Activated T-helper 17 cell treated with anti-CD3 and anti-CD28 coated beads, Interleukin-2, amount 50 U/mL, for 72 hours (primary cell): ENCODE measurements at regions not wholly inside any gene's neighbourhood (a gene's known extent, or its start where the extent isn't known, plus 50 kb on each side); places are given as distances from the start of the nearest gene placed in this dataset.
A peak's percentile ranks its signal among the peaks of the same experiment; 100 is the strongest.
"Not testable (repeated sequence)": the region's sequence is repeated elsewhere in the genome, so short reads cannot be mapped to it uniquely, and the experiment has no call there.

Experiments
- ATAC-seq: fragments of 150-1000 bp; cut with Tn5 transposase; replicated peaks from 2 replicates; pipeline ENCODE4 v1.10.0; 2021; ENCODE audit warnings: mild to moderate bottlenecking, moderate library complexity
- H3K27ac Mint-ChIP-seq: one replicate; pipeline ENCODE4 v1.8.0; 2022; ENCODE audit warnings: mixed read lengths
- H3K27me3 Mint-ChIP-seq: one replicate; pipeline ENCODE4 v1.8.0; 2022; ENCODE audit warnings: mixed read lengths
- H3K36me3 Mint-ChIP-seq: one replicate; pipeline ENCODE4 v1.8.0; 2022; ENCODE audit warnings: low read depth, mild to moderate bottlenecking, mixed read lengths
- H3K4me1 Mint-ChIP-seq: one replicate; pipeline ENCODE4 v1.8.0; 2022; ENCODE audit warnings: mixed read lengths
- H3K4me3 Mint-ChIP-seq: one replicate; pipeline ENCODE4 v1.8.0; 2022; ENCODE audit warnings: mild to moderate bottlenecking, mixed read lengths
- H3K9me3 Mint-ChIP-seq: one replicate; pipeline ENCODE4 v1.8.0; 2022; ENCODE audit warnings: mixed read lengths

DNA sequence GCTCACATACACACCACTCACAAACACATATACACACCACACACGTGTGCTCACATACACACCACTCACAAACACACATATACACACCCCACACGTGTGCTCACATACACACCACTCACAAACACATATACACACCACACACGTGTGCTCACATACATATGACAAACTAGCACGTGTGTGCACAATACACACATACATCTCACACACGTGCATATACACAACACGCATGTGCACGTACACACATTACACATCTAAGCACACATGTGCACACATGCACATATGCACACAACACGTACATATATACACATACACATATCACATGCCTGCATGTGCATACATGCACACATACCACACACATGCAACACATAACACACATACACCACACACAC, 78.3 kb upstream of the FOXK1 start:
- no peaks in the 10 kb centered on the region for H3K4me1 Mint-ChIP-seq
- no peak for ATAC-seq
- no peaks in the 10 kb centered on the region for H3K36me3 Mint-ChIP-seq
- no peaks in the 10 kb centered on the region for H3K9me3 Mint-ChIP-seq
- H3K4me3 Mint-ChIP-seq, result no peak overlapping the region
- no peaks in the 10 kb centered on the region for H3K27me3 Mint-ChIP-seq
- no peak overlapping the region for H3K27ac Mint-ChIP-seq

DNA sequence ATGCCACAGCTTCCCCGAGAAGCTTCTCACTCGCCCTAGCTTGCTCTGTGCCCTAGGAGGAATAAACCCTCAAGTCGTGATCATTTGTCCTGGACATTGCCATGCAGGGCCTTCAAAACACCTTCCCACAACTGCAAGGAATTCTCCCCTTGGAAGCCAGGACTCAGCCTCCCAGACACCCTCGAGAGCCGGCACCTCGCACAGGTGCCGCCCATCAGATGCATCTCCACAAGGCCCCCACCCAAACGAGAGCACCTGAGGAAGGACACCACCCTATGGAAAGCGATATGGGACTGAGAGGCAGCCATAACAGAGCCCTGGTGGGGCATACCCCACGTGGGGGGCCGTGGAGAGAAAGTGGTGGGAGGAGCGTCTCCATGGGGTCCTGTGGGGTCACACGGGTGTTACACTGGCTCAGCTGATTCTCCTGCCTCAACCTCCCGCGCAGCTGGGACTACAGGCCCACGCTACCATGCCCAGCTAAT, 77.6 kb upstream of the FOXK1 start:
- no peaks in the 10 kb centered on the region for H3K9me3 Mint-ChIP-seq
- H3K4me1 Mint-ChIP-seq, result no peaks in the 10 kb centered on the region
- no peak for ATAC-seq

DNA sequence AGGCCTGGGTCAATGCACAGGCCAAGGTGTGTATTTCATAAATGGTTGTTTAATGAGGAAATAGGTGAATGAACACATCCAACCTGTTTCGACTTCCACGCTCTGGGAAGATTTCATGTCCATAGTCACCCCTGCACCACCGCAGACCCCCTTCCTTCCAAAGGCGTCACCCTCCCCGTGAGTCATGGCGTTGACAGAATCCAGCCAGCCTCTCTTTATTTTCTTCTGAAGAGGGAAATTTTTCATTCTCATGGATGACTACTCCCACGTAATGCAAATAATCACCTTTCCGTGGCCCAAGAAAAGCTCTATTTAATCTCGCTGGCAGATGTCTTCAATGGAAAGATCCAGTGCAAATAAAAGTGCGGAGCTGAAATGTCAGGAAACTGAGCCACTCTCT, 75.3 kb upstream of the FOXK1 start:
- no peak overlapping the region for H3K27ac Mint-ChIP-seq
- H3K9me3 Mint-ChIP-seq, result no peaks in the 10 kb centered on the region
- no peaks in the 10 kb centered on the region for H3K4me1 Mint-ChIP-seq
- ATAC-seq, result no peak
- H3K27me3 Mint-ChIP-seq, result no peaks in the 10 kb centered on the region
- no peaks in the 10 kb centered on the region for H3K36me3 Mint-ChIP-seq
- H3K4me3 Mint-ChIP-seq, result no peak overlapping the region

More for the DNA sequence above, 77.6 kb upstream of the FOXK1 start:
- H3K4me3 Mint-ChIP-seq, result no peak overlapping the region
- H3K27ac Mint-ChIP-seq, result no peak overlapping the region
- no peaks in the 10 kb centered on the region for H3K27me3 Mint-ChIP-seq
- no peaks in the 10 kb centered on the region for H3K36me3 Mint-ChIP-seq

DNA sequence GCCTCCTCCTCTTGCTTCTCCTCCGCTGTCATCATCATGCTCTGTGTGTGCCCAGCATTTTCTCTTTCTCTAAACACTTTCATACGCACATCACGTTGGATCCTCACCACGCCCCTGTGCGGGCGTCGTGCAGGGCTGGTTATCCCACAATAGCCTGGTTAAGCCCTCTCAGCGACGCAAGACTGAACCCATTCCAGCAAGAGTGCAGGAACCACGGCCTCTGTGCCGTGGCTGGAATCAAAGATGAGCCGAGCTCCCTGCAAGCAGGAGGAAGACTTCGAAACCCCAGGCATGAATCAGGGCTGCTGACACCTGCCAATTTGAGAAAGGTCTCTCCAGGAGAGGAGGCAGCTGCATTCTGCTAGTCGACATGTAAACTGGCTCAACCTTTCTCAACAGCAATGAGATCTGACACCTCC, 74.8 kb upstream of the FOXK1 start:
- Mint-ChIP-seq H3K27me3 (no peaks in the 10 kb centered on the region), H3K36me3 (no peaks in the 10 kb centered on the region), H3K4me1 (no peaks in the 10 kb centered on the region), H3K27ac (no peak overlapping the region), H3K4me3 (no peak overlapping the region), H3K9me3 (no peaks in the 10 kb centered on the region)
- no peak for ATAC-seq

DNA sequence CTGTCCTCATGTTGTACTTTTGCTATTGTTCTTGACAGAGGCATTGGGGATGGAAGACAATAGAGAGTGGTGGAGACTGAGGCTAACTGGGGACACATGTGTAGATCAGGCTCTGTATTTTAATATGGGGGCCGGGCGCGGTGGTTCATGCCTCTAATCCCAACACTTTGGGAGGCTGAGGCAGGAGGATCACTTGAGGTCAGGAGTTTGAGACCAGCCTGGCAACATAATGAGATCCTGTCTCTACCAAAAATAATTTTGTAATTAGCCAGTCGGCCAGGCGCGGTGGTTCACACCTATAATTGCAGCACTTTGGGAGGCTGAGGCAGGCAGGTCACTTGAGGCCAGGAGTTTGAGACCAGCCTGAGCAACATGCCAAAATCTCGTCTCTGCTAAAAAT, 72.5 kb upstream of the FOXK1 start:
- H3K36me3 Mint-ChIP-seq, H3K27ac Mint-ChIP-seq, H3K4me3 Mint-ChIP-seq, ATAC-seq, H3K27me3 Mint-ChIP-seq, H3K4me1 Mint-ChIP-seq, H3K9me3 Mint-ChIP-seq: not testable (repeated sequence)

DNA sequence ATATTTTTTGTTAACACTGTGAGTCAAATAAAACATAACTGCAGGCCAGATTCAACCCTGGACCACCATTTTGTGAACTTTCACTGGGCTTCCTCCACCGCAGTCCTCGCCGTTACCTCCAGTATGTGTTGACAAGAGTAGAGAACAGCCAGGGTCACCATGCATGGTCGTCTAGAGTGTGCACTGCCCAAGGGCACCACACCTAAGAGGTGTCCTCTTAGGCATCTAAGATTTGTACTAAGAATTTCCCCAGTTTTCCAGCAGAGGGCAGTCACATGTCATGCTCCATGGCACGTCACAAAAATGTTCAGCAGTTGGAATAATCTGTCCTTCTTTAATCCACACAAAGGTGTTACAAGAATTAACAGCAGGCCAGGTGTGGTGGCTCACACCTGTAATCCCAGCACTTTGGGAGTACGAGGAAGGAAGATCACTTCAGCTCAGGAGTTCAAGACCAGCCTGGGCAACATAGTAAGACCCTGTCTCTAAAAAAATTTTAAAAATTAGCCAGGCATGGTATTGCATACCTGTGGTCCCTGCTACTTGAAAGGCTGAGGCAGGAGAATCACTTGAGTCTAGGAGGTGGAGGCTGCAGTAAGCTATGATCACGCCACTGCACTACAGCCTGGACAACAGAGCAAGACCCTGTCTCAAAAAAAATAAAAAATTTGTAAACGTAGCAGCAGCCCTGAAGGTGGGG, 71.2 kb upstream of the FOXK1 start:
- Mint-ChIP-seq H3K4me3 (no peak overlapping the region), H3K27ac (no peak overlapping the region), H3K9me3 (no peaks in the 10 kb centered on the region), H3K27me3 (no peaks in the 10 kb centered on the region), H3K36me3 (no peaks in the 10 kb centered on the region), H3K4me1 (no peaks in the 10 kb centered on the region)
- peak; percentile 78 for ATAC-seq

DNA sequence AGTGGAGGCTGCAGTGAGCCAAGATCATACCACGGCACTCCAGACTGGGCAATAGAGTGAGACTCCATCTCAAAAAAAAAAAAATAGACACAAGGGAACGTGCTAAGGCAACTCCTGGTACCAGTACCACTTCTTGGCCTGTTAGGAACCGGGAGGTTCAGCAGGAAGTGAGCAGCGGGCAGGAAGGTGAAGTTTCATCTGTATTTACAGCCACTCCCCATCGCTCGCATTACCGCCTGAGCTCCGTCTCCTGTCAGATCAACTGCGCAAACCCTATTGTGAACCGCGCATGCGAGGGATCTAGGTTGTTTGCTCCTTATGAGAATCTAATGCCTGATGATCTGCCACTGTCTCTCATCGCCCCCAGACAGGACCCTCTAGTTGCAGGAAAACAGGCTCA, 69.9 kb upstream of the FOXK1 start:
- H3K4me3 Mint-ChIP-seq, result no peak overlapping the region
- no peaks in the 10 kb centered on the region for H3K9me3 Mint-ChIP-seq
- H3K36me3 Mint-ChIP-seq, result no peaks in the 10 kb centered on the region
- ATAC-seq, result no peak
- no peaks in the 10 kb centered on the region for H3K27me3 Mint-ChIP-seq
- no peaks in the 10 kb centered on the region for H3K4me1 Mint-ChIP-seq
- H3K27ac Mint-ChIP-seq, result no peak overlapping the region

DNA sequence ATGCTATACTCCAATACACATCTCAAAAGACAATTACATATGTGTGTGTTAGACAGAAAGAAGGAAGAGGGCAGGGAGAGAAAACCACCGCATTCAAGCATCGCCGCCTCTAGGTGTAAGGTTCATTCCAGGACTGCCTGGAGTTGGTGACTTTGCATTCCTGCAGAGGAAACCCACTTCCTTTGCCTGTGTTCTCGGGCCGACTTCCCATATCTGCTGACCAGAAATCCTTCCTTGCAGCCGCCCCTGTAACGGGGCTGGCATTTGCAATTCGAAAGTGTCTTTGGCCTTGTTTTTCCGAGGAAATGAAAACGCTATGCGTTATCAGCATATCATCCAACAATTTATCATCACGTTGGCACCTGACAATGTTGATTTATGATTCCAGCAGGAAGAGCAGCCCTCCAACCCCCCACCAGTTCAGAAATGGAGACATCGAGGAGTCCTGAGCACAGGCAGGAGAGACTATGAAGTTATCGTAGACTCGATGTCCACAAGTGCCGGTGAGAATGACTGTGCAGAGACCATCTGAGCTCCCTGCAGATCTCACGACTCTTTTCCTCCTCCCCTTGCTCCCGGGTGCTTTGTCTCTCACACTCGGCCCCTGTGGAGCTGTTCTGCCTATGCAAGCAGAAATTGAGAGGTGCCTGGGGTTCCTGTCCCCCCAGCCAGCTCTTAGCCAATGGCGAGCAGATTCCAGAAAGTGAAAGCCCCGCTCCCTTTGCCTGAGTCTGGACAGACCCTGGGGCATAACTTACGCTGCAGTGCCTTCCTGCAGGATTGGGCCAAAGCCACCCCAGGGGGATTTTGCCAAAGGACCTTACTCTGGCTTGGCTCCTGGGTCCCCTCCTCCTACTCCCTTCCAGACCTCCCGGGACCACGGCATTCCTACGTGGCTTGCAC, 68.9 kb upstream of the FOXK1 start:
- H3K4me1 Mint-ChIP-seq, result no peaks in the 10 kb centered on the region
- H3K27me3 Mint-ChIP-seq, result no peaks in the 10 kb centered on the region
- H3K4me3 Mint-ChIP-seq, result peak overlapping the region; percentile 42
- no peak for ATAC-seq
- no peaks in the 10 kb centered on the region for H3K36me3 Mint-ChIP-seq
- no peak overlapping the region for H3K27ac Mint-ChIP-seq
- H3K9me3 Mint-ChIP-seq, result no peaks in the 10 kb centered on the region

DNA sequence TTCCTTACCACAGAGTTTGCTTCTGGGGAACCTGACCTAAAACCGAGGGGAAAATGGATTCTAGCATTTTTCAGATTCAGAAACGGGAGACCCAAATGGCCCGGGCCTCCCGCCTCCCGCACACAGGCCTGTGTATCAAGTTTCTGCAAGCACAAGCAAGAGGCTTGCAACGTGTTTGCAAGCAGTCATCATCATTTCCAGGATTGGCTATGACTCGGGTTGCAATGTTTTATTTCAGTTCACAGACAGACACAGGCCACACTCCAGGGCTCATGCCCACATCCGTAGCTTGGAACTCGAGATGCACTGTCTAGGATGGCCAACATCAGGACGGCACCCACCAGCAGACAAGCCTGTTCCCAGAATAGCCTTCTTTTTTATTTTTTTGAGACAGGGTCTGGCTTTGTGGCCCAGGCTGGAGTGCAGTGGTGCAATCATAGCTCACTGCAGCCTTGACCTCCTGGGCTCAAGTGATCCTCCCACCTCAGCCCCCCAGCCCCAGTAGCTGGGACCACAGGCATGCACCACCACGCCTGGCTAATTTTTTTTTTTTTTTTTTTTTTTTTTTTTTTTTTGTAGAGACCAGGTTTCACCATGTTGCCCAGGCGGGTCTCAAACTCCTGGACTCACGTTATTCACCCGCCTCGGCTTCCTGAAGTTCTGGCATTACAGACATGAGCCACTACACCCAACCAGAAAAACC, 68.1 kb upstream of the FOXK1 start:
- Mint-ChIP-seq H3K9me3 (no peaks in the 10 kb centered on the region), H3K4me1 (no peaks in the 10 kb centered on the region), H3K36me3 (no peaks in the 10 kb centered on the region), H3K27me3 (no peaks in the 10 kb centered on the region), H3K27ac (no peak overlapping the region), H3K4me3 (no peak overlapping the region)
- no peak for ATAC-seq

DNA sequence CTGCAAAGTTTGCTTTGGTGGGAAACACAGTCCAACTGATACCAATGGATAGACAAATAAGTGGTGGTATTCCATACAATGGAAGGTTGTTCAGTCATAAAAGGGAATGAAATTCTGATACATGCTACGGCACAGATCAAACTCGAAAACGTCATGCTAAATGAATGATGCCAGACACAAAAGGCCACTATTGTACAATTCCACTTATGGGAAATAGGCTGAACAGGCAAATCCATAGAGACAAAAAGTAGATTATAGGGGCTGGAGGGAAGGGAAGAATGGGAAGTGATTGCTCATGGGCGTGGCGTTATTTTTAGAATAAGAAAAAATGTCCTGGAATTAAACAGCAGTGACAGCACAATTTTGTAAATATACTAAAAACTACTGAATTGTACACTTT, 66.0 kb upstream of the FOXK1 start:
- Mint-ChIP-seq H3K4me3 (no peak overlapping the region), H3K27me3 (no peaks in the 10 kb centered on the region), H3K27ac (no peak overlapping the region), H3K4me1 (no peaks in the 10 kb centered on the region), H3K9me3 (no peaks in the 10 kb centered on the region), H3K36me3 (no peaks in the 10 kb centered on the region)
- no peak for ATAC-seq

DNA sequence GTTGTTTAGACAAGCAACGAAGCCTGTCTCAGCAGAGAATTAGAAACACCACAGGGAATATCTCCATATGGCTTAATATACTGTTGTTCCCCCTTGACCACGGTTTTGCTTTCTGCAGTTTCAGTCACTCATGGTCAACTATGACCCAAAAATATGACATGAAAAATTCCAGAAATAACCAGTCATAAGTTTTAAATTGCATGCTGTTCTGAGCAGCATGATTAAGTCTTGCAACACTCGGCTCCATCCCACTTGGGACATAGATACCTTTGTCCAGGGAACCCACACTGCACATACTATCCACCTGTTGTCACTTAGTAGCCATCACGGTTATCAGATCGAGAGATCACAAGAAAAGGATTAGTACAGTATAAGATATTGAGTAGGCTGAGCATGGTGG, 60.7 kb upstream of the FOXK1 start:
- H3K4me1 Mint-ChIP-seq, result peaks cover 7% of the 10 kb centered on the region
- no peaks in the 10 kb centered on the region for H3K27me3 Mint-ChIP-seq
- H3K36me3 Mint-ChIP-seq, result no peaks in the 10 kb centered on the region
- H3K9me3 Mint-ChIP-seq, result peaks cover 4% of the 10 kb centered on the region
- H3K4me3 Mint-ChIP-seq, result no peak overlapping the region
- no peak for ATAC-seq
- no peak overlapping the region for H3K27ac Mint-ChIP-seq

DNA sequence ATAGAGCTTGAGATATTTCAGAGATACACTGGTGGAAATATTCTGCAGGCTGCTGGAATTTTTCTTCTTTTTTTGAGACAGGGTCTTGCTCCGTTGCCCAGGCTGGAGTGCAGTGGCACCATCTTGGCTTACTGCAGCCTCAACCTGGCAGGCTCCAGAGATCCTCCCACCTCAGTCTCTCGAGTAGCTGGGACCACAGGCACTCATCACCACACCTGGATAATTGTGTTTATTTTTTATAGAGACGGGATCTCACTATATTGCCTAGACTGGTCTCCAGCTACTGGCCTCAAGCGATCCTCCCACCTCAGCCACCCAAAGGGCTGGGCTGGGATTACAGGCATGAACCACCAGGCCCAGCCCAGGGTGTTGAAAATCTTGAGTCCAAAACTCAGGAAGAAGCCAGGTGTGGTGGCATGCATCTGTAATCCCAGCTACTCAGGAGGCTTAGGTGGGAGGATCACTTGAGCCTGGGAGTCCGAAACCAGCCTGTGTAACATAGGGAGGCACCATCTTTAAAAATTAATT, 55.7 kb upstream of the FOXK1 start:
- no peak overlapping the region for H3K4me3 Mint-ChIP-seq
- peaks cover 7% of the 10 kb centered on the region for H3K4me1 Mint-ChIP-seq
- no peak for ATAC-seq
- no peaks in the 10 kb centered on the region for H3K36me3 Mint-ChIP-seq
- no peak overlapping the region for H3K27ac Mint-ChIP-seq
- H3K27me3 Mint-ChIP-seq, result no peaks in the 10 kb centered on the region
- peaks cover 4% of the 10 kb centered on the region for H3K9me3 Mint-ChIP-seq

DNA sequence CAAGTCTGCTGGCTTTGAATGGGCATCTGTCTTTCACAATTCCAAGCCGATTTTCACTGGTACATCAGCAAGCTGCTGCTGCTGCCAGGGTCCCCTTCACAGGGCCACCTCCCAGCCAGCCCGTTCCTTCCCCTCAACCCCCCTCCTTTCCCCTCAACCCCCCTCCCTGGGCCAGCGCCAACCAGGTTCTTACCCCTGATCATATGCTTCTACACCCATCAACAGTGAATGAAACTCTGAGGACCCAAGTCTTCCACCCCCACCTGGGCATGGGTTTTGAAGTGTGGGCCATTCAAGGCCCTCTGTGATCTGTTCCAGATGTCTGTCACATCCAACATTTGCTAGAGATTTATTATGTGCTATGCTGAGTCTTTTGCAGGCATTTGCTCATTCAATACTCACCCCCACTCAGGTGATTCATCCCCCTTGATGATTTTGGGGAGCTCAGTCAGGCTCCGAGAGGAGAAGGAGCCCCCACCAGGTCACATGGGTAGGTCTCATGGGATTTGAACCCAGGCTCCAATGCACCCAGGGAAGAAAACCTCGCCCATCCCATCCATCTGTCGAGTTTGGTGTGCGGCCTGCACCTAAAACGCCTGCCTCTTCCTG, 52.7 kb upstream of the FOXK1 start:
- Mint-ChIP-seq H3K9me3 (no peaks in the 10 kb centered on the region), H3K27me3 (no peaks in the 10 kb centered on the region), H3K27ac (no peak overlapping the region), H3K4me1 (peaks cover 7% of the 10 kb centered on the region), H3K36me3 (no peaks in the 10 kb centered on the region), H3K4me3 (no peak overlapping the region)
- ATAC-seq, result no peak
